Pancreas (tissue), 10 donors: ENCODE measurements at regions not wholly inside any gene's neighbourhood (a gene's known extent, or its start where the extent isn't known, plus 50 kb on each side); places are given as distances from the start of the nearest gene placed in this dataset.
"Not testable (repeated sequence)": the region's sequence is repeated elsewhere in the genome, so short reads cannot be mapped to it uniquely, and the experiment has no call there.

Experiments
- ATAC-seq, 4 donors: fragments of 200-7000 bp; cut with Tn5 transposase; one replicate each; pipeline versions ENCODE4 v1.8.0 to v1.9.1; 2020; ENCODE audit warnings: mild to moderate bottlenecking in 4 of 4, moderate library complexity in 4 of 4
- DNase-seq, 6 donors: peaks; one replicate each; pipeline ENCODE4 v3.0.0-alpha.2; 2020
- FAIRE-seq: peaks from 2 replicates; lab custom pipeline; 2012; peaks lifted over from hg19 to GRCh38; lab: Jason Lieb, UNC
- H3K27ac ChIP-seq, 4 donors: fragments of 200-600 bp; sonication (generic); 1 replicate in 3 of 4; 2 replicates in 1 of 4; pipeline versions ENCODE4 v1.5.0 to v1.8.0; 2020
- H3K27me3 ChIP-seq, 4 donors: fragments of 200-600 bp; one replicate each; pipeline ENCODE4 v1.8.0; 2021
- H3K36me3 ChIP-seq, 3 donors: fragments of 200-600 bp; sonication (generic) in 1 of 3; one replicate each; pipeline versions ENCODE4 v1.5.0 to v1.8.0; 2020 to 2021
- H3K4me1 ChIP-seq, 3 donors: fragments of 200-600 bp; one replicate each; pipeline ENCODE4 v1.8.0; 2021
- H3K4me3 ChIP-seq, 4 donors: fragments of 200-600 bp; sonication (generic) in 2 of 4; one replicate each; pipeline versions ENCODE4 v1.5.0 to v1.8.0; 2020 to 2021
- H3K9me3 ChIP-seq, 4 donors: fragments of 200-600 bp; one replicate each; pipeline ENCODE4 v1.8.0; 2021
- CTCF ChIP-seq, 4 donors: fragments of 200-600 bp; sonication (generic) in 3 of 4; IDR thresholded peaks; one replicate each; pipeline versions ENCODE4 v1.5.0 to v1.8.0; 2021; ENCODE audit warnings: antibody characterized with exemption in 4 of 4
- WGBS, 2 donors: extraction: QIAGEN DNeasy Blood & Tissue Kit; methylation state at CpG; one replicate each; pipeline ENCODE4 v1.1.7; 2013; 5-methylcytosine and 5-hydroxymethylcytosine counted together
- intact Hi-C, 3 donors: fragments of 100-400 bp; cut with DNase I; formaldehyde crosslinking; loops; one replicate each; pipeline versions ENCODE4 v1.11.1 to v1.14.2; 2022
- donor health status: healthy with polysubstance abuse.
- donor health status: DM: no; HTN: no; CAD: no; lungs with moderate emphysema.
- donor health status: DM: no; HTN: no; CAD: no.
- donor health status: control.
- donor health status: control.
- donor health status: Bipolar disorder and iron deficiency.
- donor health status: DM: yes; HTN: yes; CAD: no.
- donor health status: DM: no; HTN: no; CAD: no.
- donor health status: DM: no; HTN: no; CAD: no.
- donor health status: DM: yes; HTN: yes; CAD: no.

GRCh38 chr1:112146201-112146715 is 156.8 kb upstream of the KCND3 start:
- Histone ChIP-seq H3K4me3 (no peak overlapping the region), H3K27me3 (no peaks in the 10 kb centered on the region), H3K9me3 (no peaks in the 10 kb centered on the region), H3K27ac (no peak overlapping the region), H3K36me3 (no peaks in the 10 kb centered on the region), H3K4me1 (peaks cover 0 to 5% (median 0%) of the 10 kb centered on the region in 3 donors)
- TF ChIP-seq CTCF (IDR thresholded peaks at IDR 0.05): no peak
- DNase-seq (no peak), ATAC-seq (no peak), FAIRE-seq (no peak)
- intact Hi-C loops: no loop called here

- H3K27ac ChIP-seq, intact Hi-C loops, H3K4me3 ChIP-seq, H3K36me3 ChIP-seq, H3K27me3 ChIP-seq, FAIRE-seq, DNase-seq, H3K4me1 ChIP-seq, ATAC-seq, H3K9me3 ChIP-seq: not testable (repeated sequence)
- 51 to 72% methylated on average over 14 of the region's 14 CpGs for WGBS, 2 donors
Observed at GRCh38 chr1:112160214-112160613, 170.7 kb upstream of the KCND3 start.

- TF ChIP-seq CTCF (IDR thresholded peaks at IDR 0.05): no peak
- 58 to 60% methylated on average over 3 of the region's 3 CpGs for WGBS, 2 donors
Observed at GRCh38 chr1:112165375-112165774, 175.9 kb upstream of the KCND3 start.

GRCh38 chr1:112169517-112169916 is 180.0 kb upstream of the KCND3 start:
- H3K27ac ChIP-seq: no peak overlapping the region
- H3K27me3 ChIP-seq: no peaks in the 10 kb centered on the region
- no peaks in the 10 kb centered on the region for H3K4me1 ChIP-seq
- ATAC-seq: no peak
- no peak for FAIRE-seq
- no peak for TF ChIP-seq CTCF (IDR thresholded peaks at IDR 0.05)
- no peak overlapping the region for H3K4me3 ChIP-seq
- intact Hi-C loops: no loop called here
- H3K36me3 ChIP-seq: no peaks in the 10 kb centered on the region
- no peak for DNase-seq
- no peaks in the 10 kb centered on the region for H3K9me3 ChIP-seq

More at GRCh38 chr1:112165375-112165774, 175.9 kb upstream of the KCND3 start:
- Histone ChIP-seq H3K27me3 (no peaks in the 10 kb centered on the region), H3K27ac (no peak overlapping the region), H3K9me3 (no peaks in the 10 kb centered on the region), H3K4me3 (no peak overlapping the region), H3K36me3 (no peaks in the 10 kb centered on the region), H3K4me1 (no peaks in the 10 kb centered on the region)
- no peak for DNase-seq
- ATAC-seq: no peak
- intact Hi-C loops: no loop called here
- FAIRE-seq: no peak

GRCh38 chr1:112172294-112172882 is 182.9 kb upstream of the KCND3 start:
- peak in 4 of 6 donors; percentile 23 to 64 (median 43) for DNase-seq
- no peaks in the 10 kb centered on the region for H3K36me3 ChIP-seq
- 9 to 10% methylated on average over 2 of the region's 2 CpGs for WGBS, 2 donors
- no peak overlapping the region for H3K27ac ChIP-seq
- H3K27me3 ChIP-seq: no peaks in the 10 kb centered on the region
- H3K9me3 ChIP-seq: no peaks in the 10 kb centered on the region
- FAIRE-seq: no peak
- TF ChIP-seq CTCF (IDR thresholded peaks at IDR 0.05): no peak
- H3K4me1 ChIP-seq: no peaks in the 10 kb centered on the region
- H3K4me3 ChIP-seq: no peak overlapping the region
- intact Hi-C loops: no loop called here
- ATAC-seq: peak; percentile 73 to 90 (median 80)
